Fibroblast of peridontal ligament (primary cell): ENCODE measurements at regions not wholly inside any gene's neighbourhood (a gene's known extent, or its start where the extent isn't known, plus 50 kb on each side); places are given as distances from the start of the nearest gene placed in this dataset.
"Not testable (repeated sequence)": the region's sequence is repeated elsewhere in the genome, so short reads cannot be mapped to it uniquely, and the experiment has no call there.

Experiments used
- DNase-seq: peaks from one replicate; pipeline ENCODE4 v3.0.0-alpha.2; 2010; ENCODE audit errors: extremely low read depth

GRCh38 chr6:168255283-168255881 lies 64.2 kb downstream of the DACT2 start:
- no peak for DNase-seq

- no peak for DNase-seq
Observed at GRCh38 chr6:168252267-168252666, 67.3 kb downstream of the DACT2 start.

DNA sequence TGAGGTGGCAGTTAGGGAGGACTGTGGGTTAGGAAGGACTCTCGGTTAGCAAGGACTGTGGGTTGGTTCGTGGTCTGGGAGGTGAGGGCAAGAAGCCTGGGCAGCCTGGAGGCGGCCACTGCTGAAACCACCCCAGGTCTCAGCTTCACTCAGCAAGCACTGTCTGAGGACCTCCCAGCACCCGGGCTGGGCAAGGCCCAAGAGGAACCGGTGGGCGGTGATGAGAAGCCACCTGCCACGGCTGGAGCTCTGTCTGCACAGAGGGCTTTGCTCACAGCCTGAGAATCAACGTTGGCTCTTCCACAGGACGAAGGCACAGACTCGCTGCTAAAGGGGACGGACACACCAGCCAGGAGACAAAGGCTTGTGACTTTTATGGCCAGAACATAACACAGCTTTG lies 69.3 kb downstream of the DACT2 start:
- DNase-seq = no peak

DNA sequence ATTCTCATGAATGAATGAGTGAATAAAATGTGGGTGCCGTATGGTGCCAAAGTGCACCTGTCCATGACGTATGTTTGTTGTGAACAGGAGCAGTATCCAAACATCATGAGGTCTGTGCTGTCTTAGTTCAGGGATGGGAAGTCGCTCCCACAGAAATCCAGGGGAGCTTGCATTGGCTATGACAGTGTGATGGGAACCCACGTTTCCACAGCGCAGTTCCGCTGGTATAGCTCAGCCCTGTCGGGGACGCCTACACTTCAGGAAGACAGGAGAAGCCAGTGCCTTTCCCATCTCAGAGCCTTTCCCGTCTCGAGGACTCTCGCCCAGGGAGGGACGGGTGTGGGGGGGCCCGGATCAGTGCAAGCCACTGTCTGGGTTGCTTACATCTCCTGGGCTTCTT lies 69.8 kb downstream of the DACT2 start:
- DNase-seq = no peak

DNA sequence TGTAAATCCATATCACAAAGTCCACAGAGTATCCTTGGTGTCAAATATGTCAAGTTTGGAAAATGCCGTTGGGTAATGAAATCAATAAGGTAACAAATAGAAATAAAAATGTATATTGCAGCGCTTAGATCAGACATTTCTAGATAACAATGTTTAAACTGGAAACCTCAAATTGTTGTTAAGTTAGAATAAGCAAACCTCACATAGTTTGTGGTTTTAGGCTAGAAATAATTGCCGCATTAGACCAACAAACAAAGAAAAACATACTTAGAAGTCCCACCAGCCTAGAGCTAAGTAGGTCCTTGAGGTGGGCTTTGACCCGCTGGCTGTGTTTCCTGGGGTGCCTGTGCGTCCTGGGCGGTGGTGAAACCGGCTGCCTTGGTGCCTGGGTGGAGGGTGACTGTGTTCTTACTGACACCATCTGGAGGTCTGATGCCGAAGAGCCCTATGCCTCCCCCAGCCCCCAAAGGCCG lies 71.4 kb downstream of the DACT2 start:
- no peak for DNase-seq

- DNase-seq = no peak
Observed at GRCh38 chr6:168247443-168248147, 72.0 kb downstream of the DACT2 start.

- DNase-seq = no peak
Observed at GRCh38 chr6:168244961-168245551, 74.5 kb downstream of the DACT2 start.

- no peak for DNase-seq
Observed at GRCh38 chr6:168243812-168244376, 75.7 kb downstream of the DACT2 start.

GRCh38 chr6:168242940-168243225 lies 76.7 kb downstream of the DACT2 start:
- DNase-seq = no peak

DNA sequence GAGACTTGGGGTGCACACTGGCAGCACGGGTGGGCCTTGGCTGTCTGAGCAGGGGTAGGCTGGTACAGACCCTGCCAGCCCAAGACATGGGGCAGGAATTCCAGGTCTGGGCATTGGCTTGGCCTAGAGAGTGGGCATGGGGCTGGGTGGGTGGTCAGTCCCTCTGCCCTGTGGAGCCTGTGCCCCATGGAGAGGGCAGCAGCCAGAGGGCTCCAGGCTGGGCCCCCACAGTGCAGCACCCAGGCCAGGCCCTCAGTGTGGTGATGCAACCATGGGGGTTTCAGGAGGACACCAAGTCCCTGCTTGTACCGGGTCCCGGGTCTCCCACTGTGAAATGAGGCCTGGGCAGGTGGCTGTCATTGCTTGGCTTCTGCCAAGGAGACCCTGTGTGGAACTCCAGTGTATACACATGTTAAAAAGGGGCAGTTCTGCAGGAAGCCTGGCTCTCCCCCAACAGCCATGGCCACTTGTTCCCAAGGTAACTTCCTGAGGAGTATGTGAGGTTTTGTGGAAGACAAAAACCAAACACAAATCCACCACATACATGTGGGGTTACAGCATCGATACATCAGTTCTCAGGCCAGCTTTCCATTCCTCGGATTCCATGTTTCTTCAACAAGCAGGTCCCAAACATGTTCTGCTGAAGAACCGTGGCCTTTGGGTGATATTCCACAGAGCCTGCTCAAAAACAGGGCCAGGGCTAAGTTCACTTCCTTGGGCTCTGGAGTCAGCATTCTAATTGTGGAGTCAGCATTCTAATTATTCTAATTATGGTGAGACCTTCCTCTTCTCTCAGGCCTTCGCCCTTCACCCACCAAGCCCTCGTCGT lies 77.3 kb downstream of the DACT2 start:
- no peak for DNase-seq

DNA sequence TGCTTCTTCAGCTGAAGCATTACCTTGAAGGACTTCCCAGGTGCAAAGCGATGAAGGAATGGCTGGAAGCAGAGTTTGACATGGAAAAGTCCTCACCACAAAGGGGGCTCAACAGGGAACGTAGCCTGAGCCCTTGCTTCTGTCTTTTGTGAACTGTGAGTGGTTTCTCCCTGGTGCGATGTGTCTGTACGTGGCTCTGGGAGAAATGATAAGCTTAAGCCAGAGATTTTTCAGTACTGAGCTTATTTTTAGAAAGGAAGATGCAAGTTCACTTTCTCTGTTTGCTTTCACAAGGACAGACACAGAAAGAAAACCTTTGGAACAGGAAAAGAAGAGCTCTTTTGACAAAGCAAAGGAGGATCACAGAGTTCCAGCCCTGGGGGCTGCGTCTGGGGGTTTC lies 79.4 kb downstream of the DACT2 start:
- no peak for DNase-seq

GRCh38 chr6:168239044-168239773 lies 80.4 kb downstream of the DACT2 start:
- no peak for DNase-seq

DNA sequence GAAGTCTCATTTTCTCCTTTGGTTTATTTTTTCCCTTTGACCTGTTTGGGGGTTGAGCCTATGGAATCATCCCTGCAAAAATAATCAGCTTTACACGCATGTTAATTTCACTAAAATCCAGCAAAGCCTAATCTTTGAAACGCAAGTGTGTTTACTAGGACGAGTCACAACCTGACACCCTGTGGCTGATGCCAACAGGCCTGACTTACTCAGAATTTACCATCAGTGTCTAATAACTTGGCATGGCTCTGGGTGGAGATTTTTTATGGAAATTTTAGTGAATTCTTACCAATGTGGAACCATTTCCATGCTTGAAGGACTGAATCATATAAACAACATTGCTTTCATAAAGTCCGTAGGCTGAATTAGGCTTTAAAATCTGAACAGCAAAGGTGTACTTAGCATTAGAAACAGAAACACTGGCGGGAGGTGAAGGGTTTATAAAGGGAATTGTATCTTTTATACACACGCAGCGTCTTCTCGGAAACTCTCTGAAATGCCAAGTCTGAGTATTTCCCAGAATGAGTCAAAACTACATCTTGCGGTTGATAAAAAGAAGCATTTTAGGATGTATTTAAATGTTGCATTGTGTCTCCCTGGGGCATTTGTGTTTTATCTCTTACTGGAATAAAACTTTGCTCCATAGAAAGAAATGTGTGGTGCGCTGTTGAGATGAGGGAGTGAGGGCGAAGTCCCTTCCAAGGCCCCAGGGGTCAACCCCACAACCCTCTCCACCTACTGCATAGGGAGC lies 81.2 kb downstream of the DACT2 start:
- DNase-seq = no peak

GRCh38 chr6:168233875-168234213 lies 85.7 kb downstream of the DACT2 start:
- DNase-seq = not testable (repeated sequence)

- DNase-seq = no peak
Observed at GRCh38 chr6:168232989-168233874, 86.3 kb downstream of the DACT2 start.

- DNase-seq = no peak
Observed at GRCh38 chr6:168232528-168232927, 87.0 kb downstream of the DACT2 start.

- no peak for DNase-seq
Observed at GRCh38 chr6:168232062-168232461, 87.5 kb downstream of the DACT2 start.

GRCh38 chr6:168231393-168231957 lies 88.1 kb downstream of the DACT2 start:
- no peak for DNase-seq

- no peak for DNase-seq
Observed at GRCh38 chr6:168229368-168229752, 90.2 kb downstream of the DACT2 start.
